H1 (cell line): ENCODE measurements at regions not wholly inside any gene's neighbourhood (a gene's known extent, or its start where the extent isn't known, plus 50 kb on each side); places are given as distances from the start of the nearest gene placed in this dataset.

Experiments
- CTCF ChIA-PET: fragments of 300-600 bp; sonication (Branson Sonifier 250); formaldehyde crosslinking; loops from one replicate; lab custom pipeline; 2021; ENCODE audit not compliant: partially characterized antibody; lab: Charles Lee
- POLR2A ChIA-PET: fragments of 300-600 bp; sonication (Branson Sonifier 250); formaldehyde crosslinking; loops from one replicate; lab custom pipeline; 2021; ENCODE audit warnings: inconsistent platforms; ENCODE audit not compliant: partially characterized antibody; lab: Charles Lee
- DNase-seq, 2 experiments: peaks; one replicate each; pipeline versions ENCODE4 v3.0.0 to v3.0.0-alpha.2; 2010 to 2022; ENCODE audit warnings: low spot score in 2 of 2, low read depth in 1 of 2, mixed read lengths in 1 of 2
- FAIRE-seq: peaks from 2 replicates; lab custom pipeline; 2011; peaks lifted over from hg19 to GRCh38; lab: Jason Lieb, UNC
- H2AFZ ChIP-seq: 2 replicates; pipeline ENCODE4 v1.8.1; 2012; ENCODE audit warnings: low read length, inconsistent platforms
- H2AK5ac ChIP-seq: 2 replicates; pipeline ENCODE4 v1.6.1; 2013; ENCODE audit warnings: low read depth, low read length
- H2BK120ac ChIP-seq: replicated peaks from 2 replicates; pipeline ENCODE3; 2013; ENCODE audit warnings: low read depth, low read length, inconsistent platforms
- H2BK12ac ChIP-seq: 2 replicates; pipeline ENCODE4 v1.6.1; 2013; ENCODE audit warnings: low read depth, low read length
- H2BK15ac ChIP-seq: 2 replicates; pipeline ENCODE4 v1.6.1; 2013; ENCODE audit warnings: low read length
- H2BK20ac ChIP-seq: 2 replicates; pipeline ENCODE4 v1.6.1; 2013; ENCODE audit warnings: low read length
- H2BK5ac ChIP-seq: 2 replicates; pipeline ENCODE4 v1.6.1; 2013; ENCODE audit warnings: low read depth, low read length
- H3K14ac ChIP-seq: 2 replicates; pipeline ENCODE4 v1.6.1; 2013; ENCODE audit warnings: inconsistent platforms; ENCODE audit not compliant: insufficient read length
- H3K18ac ChIP-seq: 2 replicates; pipeline ENCODE4 v1.6.1; 2013; ENCODE audit warnings: low read length; ENCODE audit errors: extremely low read depth
- H3K23ac ChIP-seq: 2 replicates; pipeline ENCODE4 v1.6.1; 2013; ENCODE audit warnings: inconsistent platforms; ENCODE audit not compliant: insufficient read length
- H3K23me2 ChIP-seq: 2 replicates; pipeline ENCODE4 v1.6.1; 2013; ENCODE audit warnings: low read depth, low read length
- H3K27ac ChIP-seq: 2 replicates; pipeline ENCODE4 v1.6.1; 2011; ENCODE audit warnings: low read depth, low read length, inconsistent platforms
- H3K27me3 ChIP-seq, 4 experiments: replicated peaks in 1 of 4; 1 replicate in 1 of 4; 2 replicates in 3 of 4; pipeline versions ENCODE4 v1.6.1 to v1.8.1; 2011 to 2013; ENCODE audit warnings: low read length in 3 of 4, mild to moderate bottlenecking in 3 of 4, inconsistent platforms in 2 of 4, mixed read lengths in 2 of 4, moderate library complexity in 1 of 4; ENCODE audit not compliant: control insufficient read depth in 3 of 4, insufficient read depth in 3 of 4; ENCODE audit errors: extremely low read depth in 1 of 4
- H3K36me3 ChIP-seq, 4 experiments: 2 replicates each; pipeline versions ENCODE4 v1.6.1 to v1.8.1; 2011 to 2013; ENCODE audit warnings: mild to moderate bottlenecking in 4 of 4, low read length in 3 of 4, moderate library complexity in 2 of 4, control low read depth in 1 of 4, inconsistent platforms in 1 of 4; ENCODE audit not compliant: insufficient read depth in 4 of 4, control insufficient read depth in 2 of 4
- H3K4ac ChIP-seq: replicated peaks from 2 replicates; pipeline ENCODE3; 2013; ENCODE audit warnings: low read length, low read depth, mixed read lengths, inconsistent platforms; ENCODE audit not compliant: insufficient read length
- H3K4me1 ChIP-seq, 4 experiments: replicated peaks in 1 of 4; 1 replicate in 1 of 4; 2 replicates in 3 of 4; pipeline versions ENCODE4 v1.6.1 to v1.8.1; 2011 to 2013; ENCODE audit warnings: low read length in 3 of 4, inconsistent platforms in 2 of 4, mixed read lengths in 1 of 4; ENCODE audit not compliant: insufficient read depth in 4 of 4, control insufficient read depth in 3 of 4
- H3K4me2 ChIP-seq, 2 experiments: 2 replicates each; pipeline versions ENCODE4 v1.6.1 to v1.8.1; 2011 to 2013; ENCODE audit warnings: low read depth in 2 of 2, low read length in 2 of 2, control low read depth in 1 of 2, inconsistent platforms in 1 of 2, mild to moderate bottlenecking in 1 of 2; ENCODE audit not compliant: insufficient read depth in 1 of 2
- H3K4me3 ChIP-seq, 4 experiments: fragments of 200-600, 300-600 bp in 1 of 4; sonication (generic), shearing (Covaris generic), sonication (Bioruptor Twin) in 1 of 4; 2 replicates each; pipeline versions ENCODE4 v1.5.1 to v1.8.1; 2011 to 2016; ENCODE audit warnings: low read length in 4 of 4, low read depth in 3 of 4, control low read depth in 2 of 4, inconsistent platforms in 2 of 4, mild to moderate bottlenecking in 2 of 4, mixed read lengths in 1 of 4, moderate library complexity in 1 of 4; ENCODE audit not compliant: insufficient read depth in 2 of 4; ENCODE audit errors: extremely low read depth in 1 of 4
- H3K56ac ChIP-seq: replicated peaks from 2 replicates; pipeline ENCODE3; 2013; ENCODE audit warnings: low read depth, mild to moderate bottlenecking, mixed read lengths, low read length, inconsistent platforms; ENCODE audit not compliant: insufficient read length
- H3K79me1 ChIP-seq: 2 replicates; pipeline ENCODE4 v1.6.1; 2013; ENCODE audit warnings: low read depth, low read length, control low read depth
- H3K79me2 ChIP-seq, 2 experiments: 2 replicates each; pipeline versions ENCODE4 v1.6.1 to v1.8.1; 2012 to 2013; ENCODE audit warnings: low read length in 2 of 2, mild to moderate bottlenecking in 2 of 2, inconsistent platforms in 1 of 2; ENCODE audit not compliant: insufficient read depth in 2 of 2, control insufficient read depth in 1 of 2
- H3K9ac ChIP-seq, 4 experiments: replicated peaks in 1 of 4; 1 replicate in 1 of 4; 2 replicates in 3 of 4; pipeline versions ENCODE4 v1.6.1 to v1.8.1; 2011 to 2013; ENCODE audit warnings: low read depth in 3 of 4, low read length in 3 of 4, control low read depth in 2 of 4, mild to moderate bottlenecking in 2 of 4, moderate library complexity in 2 of 4, inconsistent platforms in 1 of 4; ENCODE audit errors: extremely low read depth in 1 of 4
- H3K9me3 ChIP-seq, 2 experiments: 2 replicates each; pipeline versions ENCODE4 v1.6.1 to v1.8.1; 2012 to 2013; ENCODE audit warnings: mild to moderate bottlenecking in 2 of 2, moderate library complexity in 2 of 2, control low read depth in 1 of 2, inconsistent platforms in 1 of 2, low read depth in 1 of 2, low read length in 1 of 2, mixed read lengths in 1 of 2; ENCODE audit not compliant: insufficient read depth in 2 of 2
- H4K20me1 ChIP-seq, 2 experiments: replicated peaks in 1 of 2; 2 replicates each; pipeline versions ENCODE3 to v1.8.1; 2011 to 2013; ENCODE audit warnings: inconsistent platforms in 2 of 2, low read length in 2 of 2, mild to moderate bottlenecking in 1 of 2; ENCODE audit not compliant: insufficient read depth in 2 of 2, control insufficient read depth in 1 of 2
- H4K5ac ChIP-seq: 2 replicates; pipeline ENCODE4 v1.6.1; 2013; ENCODE audit warnings: low read length, low read depth, mixed read lengths, inconsistent platforms; ENCODE audit not compliant: insufficient read length
- H4K8ac ChIP-seq: 2 replicates; pipeline ENCODE4 v1.8.0; 2013; ENCODE audit warnings: mild to moderate bottlenecking, moderate library complexity, low read length, inconsistent platforms; ENCODE audit not compliant: insufficient read depth; ENCODE audit errors: extremely low read depth
- H4K91ac ChIP-seq: replicated peaks from 2 replicates; pipeline ENCODE3; 2013; ENCODE audit warnings: low read length, mixed read lengths, inconsistent platforms; ENCODE audit not compliant: insufficient read length
- EP300 ChIP-seq, 2 experiments: IDR thresholded peaks; 1 replicate in 1 of 2; 2 replicates in 1 of 2; pipeline ENCODE4 v1.6.1; 2011 to 2012; ENCODE audit warnings: low read depth in 2 of 2, low read length in 2 of 2, mild to moderate bottlenecking in 2 of 2, borderline replicate concordance in 1 of 2, inconsistent platforms in 1 of 2, moderate library complexity in 1 of 2
- POU5F1 ChIP-seq: IDR thresholded peaks from 2 replicates; pipeline ENCODE4 v1.6.1; 2011; ENCODE audit warnings: low read depth, mild to moderate bottlenecking, low read length, moderate library complexity
- RFX5 ChIP-seq: IDR thresholded peaks from 2 replicates; pipeline ENCODE4 v1.6.1; 2011; ENCODE audit warnings: low read depth, low read length, improper control_type of control experiment, borderline replicate concordance
- SIN3A ChIP-seq, 2 experiments: IDR thresholded peaks in 1 of 2; conservative IDR thresholded peaks in 1 of 2; 2 replicates each; pipeline ENCODE4 v1.6.1; 2011 to 2012; ENCODE audit warnings: low read length in 2 of 2, improper control_type of control experiment in 1 of 2, low read depth in 1 of 2, mild to moderate bottlenecking in 1 of 2
- WGBS, 2 experiments: shearing (Covaris generic) in 1 of 2; methylation state at CpG; one replicate each; pipeline versions ENCODE4 v1.1.6 to v1.1.7; 2013 to 2015; ENCODE audit warnings: low lambda C conversion rate in 2 of 2, mixed read lengths in 2 of 2, inconsistent platforms in 1 of 2, low coverage in 1 of 2, missing lambda C conversion rate in 1 of 2; ENCODE audit not compliant: insufficient replicate concordance in 2 of 2, insufficient coverage in 1 of 2, insufficient read length in 1 of 2; ENCODE audit errors: extremely low coverage in 1 of 2, missing lambda C conversion rate in 1 of 2; 5-methylcytosine and 5-hydroxymethylcytosine counted together

- no peak overlapping the region for H3K56ac ChIP-seq
- DNase-seq: no peak
- no peak overlapping the region for H3K4me3 ChIP-seq
- H3K4me2 ChIP-seq: no peak overlapping the region
- H3K4me1 ChIP-seq: no peaks in the 10 kb centered on the region
- POLR2A ChIA-PET: interaction anchor here (1.3 kb wide), 1 partner anchor 18 kb away, joined by 3 read pairs; no protein-coding TSS in a partner anchor
- no peaks in the 10 kb centered on the region for H4K20me1 ChIP-seq
- no peaks in the 10 kb centered on the region for H3K27me3 ChIP-seq
- H3K9ac ChIP-seq: no peak overlapping the region
- H2AK5ac ChIP-seq: no peak overlapping the region
- H3K27ac ChIP-seq: no peak overlapping the region
- H3K14ac ChIP-seq: no peak overlapping the region
- no peak overlapping the region for H4K91ac ChIP-seq
- no peak overlapping the region for H2AFZ ChIP-seq
- no peak overlapping the region for H3K23ac ChIP-seq
- H2BK5ac ChIP-seq: no peak overlapping the region
- H3K18ac ChIP-seq: no peak overlapping the region
- FAIRE-seq: no peak
- no peaks in the 10 kb centered on the region for H3K9me3 ChIP-seq
- 68% methylated on average over 4 of the region's 4 CpGs; no CpG with 5 or more reads in 1 of the 2 experiments for WGBS, 2 experiments
- H3K36me3 ChIP-seq: no peaks in the 10 kb centered on the region
- H4K8ac ChIP-seq: no peak overlapping the region
- no peak overlapping the region for H2BK15ac ChIP-seq
- H3K23me2 ChIP-seq: no peaks in the 10 kb centered on the region
- no peak overlapping the region for H2BK20ac ChIP-seq
- CTCF ChIA-PET: interaction anchor here (0.7 to 1.3 kb wide), 2 partner anchors 14 to 33 kb away, joined by 3 to 4 read pairs; no protein-coding TSS in a partner anchor
- no peak overlapping the region for H2BK12ac ChIP-seq
- no peaks in the 10 kb centered on the region for H3K79me1 ChIP-seq
- H4K5ac ChIP-seq: no peak overlapping the region
- H3K4ac ChIP-seq: no peak overlapping the region
- no peak overlapping the region for H2BK120ac ChIP-seq
- no peaks in the 10 kb centered on the region for H3K79me2 ChIP-seq
- TF ChIP-seq POU5F1 (no peak), EP300 (IDR thresholded peaks at IDR 0.05; ENCODE audit: borderline replicate concordance in 1 of 2, low read depth in 2 of 2, low read length in 2 of 2) (no peak), SIN3A (conservative IDR thresholded peaks at IDR 0.05 in 1 of 2, IDR thresholded peaks at IDR 0.05 in 1 of 2; ENCODE audit: low read depth in 1 of 2, low read length in 2 of 2) (no peak), RFX5 (no peak)
These were observed 117.1 kb upstream of the LIPC start for GRCh38 chr15:58314593-58315216.
